ENCODE measurements at regions not wholly inside any gene's neighbourhood (a gene's known extent, or its start where the extent isn't known, plus 50 kb on each side); places are given as distances from the start of the nearest gene placed in this dataset.

- H3K9ac ChIP-seq (ENCODE audit: low read depth in 1 of 2, low read length in 2 of 2): no peak overlapping the region
- no peaks in the 10 kb centered on the region for H3K27me3 ChIP-seq (ENCODE audit: control insufficient read depth in 4 of 4, insufficient read depth in 4 of 4, low read length in 3 of 4)
- no peak for DNase-seq (ENCODE audit: low spot score)
- no peak overlapping the region for H3K27ac ChIP-seq (ENCODE audit: low read depth in 1 of 2, low read length in 2 of 2)
- no peaks in the 10 kb centered on the region for H3K9me3 ChIP-seq (ENCODE audit: control insufficient read depth in 4 of 4, low read length in 3 of 4)
- WGBS: 65% methylated on average over 5 of the region's 5 CpGs
- H3K4me3 ChIP-seq (ENCODE audit: low read depth in 1 of 3, low read length in 3 of 3): no peak overlapping the region
- no peak for TF ChIP-seq RXRA (IDR thresholded peaks at IDR 0.05)
- TF ChIP-seq ATF3 (IDR thresholded peaks at IDR 0.05): no peak
- TF ChIP-seq FOXA2 (IDR thresholded peaks at IDR 0.05): no peak
- no peak for TF ChIP-seq GABPA (IDR thresholded peaks at IDR 0.05 in 1 of 2, conservative IDR thresholded peaks at IDR 0.05 in 1 of 2)
- no peak for TF ChIP-seq MAX (IDR thresholded peaks at IDR 0.05)
- TF ChIP-seq HNF4G (IDR thresholded peaks at IDR 0.05): no peak
- TF ChIP-seq SP1 (IDR thresholded peaks at IDR 0.05): no peak
- TF ChIP-seq RAD21 (IDR thresholded peaks at IDR 0.05): no peak
- TF ChIP-seq NR2F2 (IDR thresholded peaks at IDR 0.05): no peak
- no peaks in the 10 kb centered on the region for H3K4me1 ChIP-seq (ENCODE audit: control insufficient read depth in 4 of 4, insufficient read depth in 4 of 4, low read length in 3 of 4)
- H3K36me3 ChIP-seq (ENCODE audit: control insufficient read depth in 4 of 4, insufficient read depth in 3 of 4, low read depth in 1 of 4, low read length in 3 of 4): no peaks in the 10 kb centered on the region
These were observed 1421.2 kb upstream of the CELF2 start for GRCh38 chr10:9596368-9596920.

- WGBS: 62% methylated on average over 9 of the region's 9 CpGs
- no peaks in the 10 kb centered on the region for H3K36me3 ChIP-seq (ENCODE audit: control insufficient read depth in 4 of 4, insufficient read depth in 3 of 4, low read depth in 1 of 4, low read length in 3 of 4)
- H3K4me3 ChIP-seq (ENCODE audit: low read depth in 1 of 3, low read length in 3 of 3): no peak overlapping the region
- no peak overlapping the region for H3K27ac ChIP-seq (ENCODE audit: low read depth in 1 of 2, low read length in 2 of 2)
- DNase-seq (ENCODE audit: low spot score): no peak
- TF ChIP-seq SP1 (IDR thresholded peaks at IDR 0.05): no peak
- H3K9ac ChIP-seq (ENCODE audit: low read depth in 1 of 2, low read length in 2 of 2): no peak overlapping the region
- no peaks in the 10 kb centered on the region for H3K27me3 ChIP-seq (ENCODE audit: control insufficient read depth in 4 of 4, insufficient read depth in 4 of 4, low read length in 3 of 4)
- no peaks in the 10 kb centered on the region for H3K4me1 ChIP-seq (ENCODE audit: control insufficient read depth in 4 of 4, insufficient read depth in 4 of 4, low read length in 3 of 4)
- H3K9me3 ChIP-seq (ENCODE audit: control insufficient read depth in 4 of 4, low read length in 3 of 4): no peaks in the 10 kb centered on the region
These were observed 1414.7 kb upstream of the CELF2 start for GRCh38 chr10:9602998-9603397.

GRCh38 chr10:9603972-9604371 lies 1413.7 kb upstream of the CELF2 start:
- DNase-seq (ENCODE audit: low spot score): no peak
- TF ChIP-seq FOXA2 (IDR thresholded peaks at IDR 0.05) (no peak), HNF4G (IDR thresholded peaks at IDR 0.05) (no peak), CTCF (IDR thresholded peaks at IDR 0.05; ENCODE audit: low read depth, low read length, missing input control) (no peak), MAX (IDR thresholded peaks at IDR 0.05) (no peak), FOXA1 (IDR thresholded peaks at IDR 0.05) (no peak), JUND (IDR thresholded peaks at IDR 0.05) (no peak), HNF4A (conservative IDR thresholded peaks at IDR 0.05) (no peak), TAF1 (conservative IDR thresholded peaks at IDR 0.05) (no peak), NR2F2 (IDR thresholded peaks at IDR 0.05) (no peak), ATF3 (IDR thresholded peaks at IDR 0.05) (no peak), SP1 (IDR thresholded peaks at IDR 0.05) (no peak), GABPA (IDR thresholded peaks at IDR 0.05 in 1 of 2, conservative IDR thresholded peaks at IDR 0.05 in 1 of 2) (no peak), ZBTB33 (IDR thresholded peaks at IDR 0.05) (no peak), EGR1 (IDR thresholded peaks at IDR 0.05; ENCODE audit: low read depth in 2 of 2) (no peak), RAD21 (IDR thresholded peaks at IDR 0.05) (no peak), RXRA (IDR thresholded peaks at IDR 0.05) (no peak), YY1 (IDR thresholded peaks at IDR 0.05) (no peak), REST (IDR thresholded peaks at IDR 0.05) (no peak)
- H3K36me3 ChIP-seq (ENCODE audit: control insufficient read depth in 4 of 4, insufficient read depth in 3 of 4, low read depth in 1 of 4, low read length in 3 of 4): no peaks in the 10 kb centered on the region
- H3K9me3 ChIP-seq (ENCODE audit: control insufficient read depth in 4 of 4, low read length in 3 of 4): no peaks in the 10 kb centered on the region
- H3K27ac ChIP-seq (ENCODE audit: low read depth in 1 of 2, low read length in 2 of 2): no peak overlapping the region
- 46% methylated on average over 2 of the region's 2 CpGs for WGBS
- H3K27me3 ChIP-seq (ENCODE audit: control insufficient read depth in 4 of 4, insufficient read depth in 4 of 4, low read length in 3 of 4): no peaks in the 10 kb centered on the region
- H3K4me1 ChIP-seq (ENCODE audit: control insufficient read depth in 4 of 4, insufficient read depth in 4 of 4, low read length in 3 of 4): no peaks in the 10 kb centered on the region
- H3K9ac ChIP-seq (ENCODE audit: low read depth in 1 of 2, low read length in 2 of 2): no peak overlapping the region
- no peak overlapping the region for H3K4me3 ChIP-seq (ENCODE audit: low read depth in 1 of 3, low read length in 3 of 3)
